Stimulated activated naive CD4-positive, alpha-beta T cell treated with Interleukin-2 at 50 U/mL for 16 hours (primary cell): ENCODE measurements at regions not wholly inside any gene's neighbourhood (a gene's known extent, or its start where the extent isn't known, plus 50 kb on each side); places are given as distances from the start of the nearest gene placed in this dataset.

ENCODE experiments used
- DNase-seq: peaks from one replicate; lab custom pipeline; 2025; lab: John Stamatoyannopoulos, UW

- no peak for DNase-seq
Measured at GRCh38 chr9:90948156-90948555, 146.5 kb downstream of the SYK start.

- no peak for DNase-seq
Measured at GRCh38 chr9:90950600-90950999, 149.0 kb downstream of the SYK start.

GRCh38 chr9:90953200-90953599, 151.6 kb downstream of the SYK start:
- no peak for DNase-seq

DNA sequence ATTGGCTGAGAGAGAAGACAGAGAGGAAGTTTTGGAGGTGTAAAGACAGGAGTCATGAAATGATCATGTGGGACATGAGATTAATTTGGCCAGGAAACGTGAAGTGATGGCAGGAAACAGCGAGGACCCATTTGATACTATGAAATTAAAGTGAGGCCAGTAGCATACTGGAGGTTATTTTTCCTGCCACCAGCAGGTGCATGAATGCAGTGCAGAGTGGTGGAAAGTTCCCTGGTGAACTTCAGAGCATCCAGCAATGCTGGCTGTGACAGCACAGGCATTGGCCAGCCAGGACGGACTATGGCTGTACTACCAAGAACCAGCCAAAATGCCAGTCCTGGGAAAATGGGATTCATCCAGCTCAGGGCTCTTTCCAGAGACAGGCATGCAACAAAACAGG, 152.2 kb downstream of the SYK start:
- no peak for DNase-seq

GRCh38 chr9:90956026-90956810, 154.6 kb downstream of the SYK start:
- DNase-seq, result no peak

DNA sequence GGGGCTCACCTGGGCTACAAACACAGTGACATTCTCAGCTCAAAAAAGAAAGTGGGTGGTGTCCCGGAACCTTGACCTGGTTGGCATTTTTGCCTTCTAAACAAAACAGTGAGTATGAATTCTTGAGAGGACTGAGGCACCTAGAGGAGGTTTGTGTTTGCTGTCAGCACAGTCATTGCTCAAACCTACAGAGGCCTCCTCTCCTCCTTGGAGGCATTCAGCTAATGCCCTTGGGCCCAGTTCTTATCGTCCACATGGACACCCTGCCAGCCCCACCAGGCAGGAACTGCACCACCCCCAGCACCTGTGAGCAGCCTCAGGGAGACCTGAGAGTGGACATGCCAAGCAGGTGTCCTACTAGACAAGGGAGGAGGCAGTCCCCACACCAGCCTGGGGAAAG, 156.7 kb downstream of the SYK start:
- no peak for DNase-seq

DNA sequence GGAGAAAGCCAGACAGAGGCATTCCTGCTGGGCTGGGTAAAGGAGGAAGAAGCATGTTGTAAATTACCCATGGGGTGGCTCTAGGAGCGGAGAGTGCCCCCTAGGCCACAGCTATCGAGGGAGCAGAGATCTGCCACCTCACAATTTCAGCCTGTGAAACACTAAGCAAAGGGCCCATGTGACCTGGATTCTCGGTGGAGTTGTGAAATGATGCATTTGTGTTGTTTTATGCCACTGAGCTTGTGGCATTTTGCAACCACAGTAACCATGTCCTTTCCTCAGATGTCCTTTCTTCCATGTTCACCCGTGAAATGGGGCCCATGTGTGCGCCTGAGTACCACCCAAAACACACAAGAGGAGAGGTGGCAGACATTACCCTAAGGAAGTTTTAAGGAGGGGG, 159.3 kb downstream of the SYK start:
- no peak for DNase-seq

DNA sequence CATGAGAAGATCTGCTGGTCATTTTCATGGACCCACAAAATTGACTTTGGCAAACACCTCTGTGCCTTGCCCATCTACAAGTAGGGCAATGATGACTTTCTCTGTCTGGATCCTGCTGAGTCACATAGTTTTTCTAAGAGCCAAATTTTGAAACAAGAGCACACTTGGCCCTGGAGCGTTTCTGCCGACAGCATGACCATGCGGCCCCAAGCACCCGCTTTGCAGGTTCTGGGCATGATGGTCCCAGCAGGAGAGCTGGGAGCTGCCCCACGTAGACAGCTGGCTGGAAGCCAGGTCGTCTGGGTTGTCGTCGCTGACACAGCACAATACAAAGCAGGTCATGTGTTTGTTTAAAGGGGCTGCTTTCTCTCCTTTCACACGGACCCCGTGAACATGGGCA, 159.8 kb downstream of the SYK start:
- DNase-seq, result no peak

- DNase-seq, result no peak
Measured at GRCh38 chr9:90964101-90965020, 162.7 kb downstream of the SYK start.

DNA sequence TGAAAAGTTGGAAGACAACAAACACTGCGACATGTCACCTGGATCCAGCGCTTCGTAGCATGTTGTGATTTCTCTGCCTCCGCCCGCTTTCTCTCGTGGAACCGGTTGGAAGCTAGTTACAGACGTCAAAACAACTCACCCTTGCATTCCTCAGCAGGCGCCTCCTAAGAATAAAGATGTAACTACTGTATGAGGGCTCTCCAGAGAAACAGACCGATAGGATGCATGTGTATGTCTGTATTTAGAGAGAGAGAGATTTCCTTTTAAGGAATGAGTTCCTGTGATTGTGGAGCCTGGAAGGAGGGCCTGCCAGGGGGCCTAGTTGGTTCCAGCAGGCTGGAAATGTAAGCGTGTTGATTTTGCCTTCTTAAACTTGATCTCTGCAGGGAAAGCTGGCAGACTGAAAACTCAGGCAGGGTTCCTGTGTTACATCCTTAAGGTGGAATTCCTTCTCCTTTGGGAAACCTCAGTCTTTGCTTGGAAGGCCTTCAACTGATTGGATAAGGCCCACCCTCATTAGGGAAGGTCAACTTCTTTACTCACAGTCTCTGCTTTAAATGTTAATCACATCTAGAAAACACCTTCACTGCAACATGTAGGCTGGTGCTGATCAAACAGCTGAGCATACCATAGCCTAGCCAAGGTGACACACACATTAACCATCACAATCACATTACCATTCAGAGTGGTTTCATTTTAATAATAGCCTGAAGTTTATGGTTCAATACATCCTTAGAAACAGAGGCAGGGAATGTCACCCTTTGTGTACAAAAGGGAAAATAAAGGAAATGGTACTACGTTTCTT, 163.8 kb downstream of the SYK start:
- no peak for DNase-seq

- no peak for DNase-seq
Measured at GRCh38 chr9:90966031-90966290, 164.3 kb downstream of the SYK start.

DNA sequence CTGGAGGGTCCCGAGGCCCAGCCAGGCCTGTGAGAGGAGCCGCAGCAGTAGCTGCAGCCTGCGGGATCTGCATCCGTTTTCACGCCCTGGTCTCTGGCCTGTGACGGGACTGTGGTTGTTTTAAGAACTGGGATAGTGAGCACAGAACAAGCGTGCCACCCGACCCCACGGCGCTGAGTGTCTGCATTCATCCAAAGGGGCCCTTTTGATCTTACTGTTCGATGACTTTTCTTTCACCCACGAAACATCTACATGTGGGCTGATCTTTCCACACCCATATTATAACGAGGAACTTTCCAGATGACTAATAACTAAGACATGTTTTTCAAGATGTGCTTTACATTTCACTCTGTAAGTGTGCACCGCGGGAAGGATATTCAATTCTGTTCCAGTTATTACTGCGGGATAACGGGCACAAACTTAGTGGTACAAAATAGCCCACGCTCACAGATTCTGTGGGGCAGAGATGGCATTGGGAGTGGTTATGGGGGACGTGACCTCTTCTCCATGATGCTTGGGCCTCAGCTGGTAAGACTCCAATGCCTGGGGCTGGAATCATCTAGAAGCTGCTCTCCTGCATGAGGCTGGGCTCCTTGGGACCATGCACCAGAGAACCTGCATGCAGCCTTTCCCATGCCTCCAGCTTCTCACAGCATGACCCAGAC, 165.0 kb downstream of the SYK start:
- DNase-seq, result peak; percentile 52

DNA sequence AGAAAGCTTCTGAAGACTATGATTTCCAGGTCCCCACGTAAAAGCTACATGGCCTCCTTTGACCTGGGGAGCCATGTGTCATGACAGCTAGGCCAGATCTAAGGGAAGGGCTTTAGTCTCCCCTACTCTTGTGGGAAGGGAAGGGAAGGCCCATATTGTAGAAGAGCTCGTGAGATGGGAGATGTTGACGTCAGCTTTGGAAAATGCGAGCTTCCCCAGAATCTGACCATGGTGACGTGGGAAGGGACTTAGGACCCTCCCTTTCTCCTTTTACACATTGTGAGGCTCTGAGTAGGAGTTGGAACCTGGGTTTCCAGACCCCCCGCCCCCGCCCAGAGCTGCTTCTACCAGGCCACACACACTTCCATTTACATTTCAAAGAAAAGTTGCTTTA, 165.5 kb downstream of the SYK start:
- no peak for DNase-seq

GRCh38 chr9:90969021-90969675, 167.5 kb downstream of the SYK start:
- no peak for DNase-seq

GRCh38 chr9:90970608-90971007, 169.0 kb downstream of the SYK start:
- no peak for DNase-seq

DNA sequence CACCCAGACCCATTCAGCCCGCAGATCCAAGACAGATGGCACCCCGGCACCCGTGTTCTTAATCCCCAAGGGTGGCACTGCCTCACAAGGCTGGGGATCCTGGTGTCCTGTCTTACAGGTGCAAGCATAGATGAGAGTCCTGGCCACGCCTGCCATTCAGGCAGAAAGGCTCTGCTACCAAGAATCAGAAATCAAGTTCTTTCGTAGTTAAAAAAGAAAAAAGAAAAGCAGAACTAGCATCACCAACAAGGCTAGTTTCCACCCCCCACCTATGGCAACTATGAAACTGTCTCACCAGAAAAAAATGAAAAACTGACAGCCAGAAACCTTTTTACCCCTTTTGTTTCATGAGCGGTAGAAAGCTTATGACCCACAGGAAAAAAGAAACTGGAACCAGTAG, 170.4 kb downstream of the SYK start:
- no peak for DNase-seq

DNA sequence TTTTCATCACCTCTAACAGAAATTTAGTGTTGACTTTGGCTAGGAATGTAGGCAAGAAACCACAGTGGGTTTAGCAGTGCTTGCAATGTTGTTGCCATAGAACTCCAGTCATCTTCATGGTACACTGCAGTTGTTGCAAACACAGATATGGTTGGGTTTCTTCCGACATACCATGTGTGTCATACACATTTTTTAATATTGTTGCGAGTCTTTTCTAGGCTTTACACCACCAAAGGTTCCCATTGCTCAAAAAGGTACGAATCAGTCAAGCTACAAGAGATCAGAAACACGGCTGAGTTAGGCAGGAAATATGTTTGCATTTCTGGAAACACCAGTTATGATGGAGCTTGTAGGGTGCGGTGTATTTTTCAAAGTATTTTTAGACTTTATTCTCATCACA, 172.4 kb downstream of the SYK start:
- no peak for DNase-seq

DNA sequence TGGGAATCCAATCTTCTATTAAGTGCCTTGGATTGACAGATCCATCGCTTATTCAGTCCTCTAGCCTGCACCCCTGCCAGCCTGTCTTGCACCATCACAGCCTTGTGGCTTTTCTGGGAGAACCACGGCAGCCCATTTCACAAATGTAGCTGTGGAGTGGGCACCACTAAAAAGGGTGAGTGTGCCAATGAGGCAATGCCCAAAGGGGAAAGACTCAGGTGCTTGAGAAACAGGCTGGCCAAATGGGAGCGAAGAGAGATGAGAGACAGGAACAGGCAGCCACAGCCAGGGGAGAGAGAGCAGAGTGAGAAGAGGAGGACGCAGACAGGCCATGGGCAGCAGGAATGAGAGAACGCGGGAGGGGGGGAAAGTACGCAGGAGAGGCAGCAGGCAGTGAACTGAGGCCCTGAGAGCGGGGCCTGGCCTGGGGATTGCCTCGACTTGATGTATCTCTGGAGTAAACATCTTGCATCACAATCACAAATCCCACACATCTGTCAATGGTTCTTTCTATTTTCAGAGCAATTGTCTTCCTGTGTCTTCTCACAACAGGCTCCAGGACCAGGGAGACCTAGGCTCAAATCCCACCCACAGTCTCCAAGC, 173.1 kb downstream of the SYK start:
- no peak for DNase-seq

DNA sequence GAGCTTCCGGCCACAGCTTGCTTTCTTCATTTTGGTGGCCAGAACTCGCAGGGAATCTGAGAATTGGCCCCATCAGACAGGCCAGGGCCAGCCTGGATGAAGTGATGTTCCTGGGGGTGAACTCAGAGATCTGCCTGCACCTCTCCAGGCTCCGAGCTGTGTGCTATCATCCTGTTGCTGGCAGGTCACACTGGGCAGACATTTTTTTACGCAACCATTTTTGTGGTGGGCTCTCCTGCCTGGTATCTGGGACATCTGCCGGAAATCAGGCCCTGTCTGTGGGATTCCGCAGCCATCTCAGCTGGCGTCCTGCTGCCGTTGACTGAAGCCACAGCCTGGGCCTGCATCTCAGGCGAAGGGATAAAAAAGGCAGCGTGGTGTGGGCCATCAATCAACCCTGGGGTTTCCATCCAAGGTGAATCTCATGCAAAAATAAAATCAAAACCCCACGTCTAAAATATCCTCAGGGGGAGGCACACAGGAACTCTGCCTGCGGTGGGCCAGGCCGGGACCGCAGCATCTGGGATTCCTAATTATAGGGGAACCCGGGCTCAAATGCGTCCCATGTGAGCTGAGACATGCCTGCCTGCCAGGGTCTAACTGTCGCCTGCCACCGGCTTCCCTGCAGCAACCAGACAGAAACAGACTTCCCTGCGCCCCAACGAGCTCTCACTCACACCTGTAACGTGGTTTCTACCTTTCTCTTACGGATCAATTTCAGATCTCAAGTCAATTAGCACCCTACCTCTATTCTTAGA, 174.3 kb downstream of the SYK start:
- DNase-seq, result no peak

DNA sequence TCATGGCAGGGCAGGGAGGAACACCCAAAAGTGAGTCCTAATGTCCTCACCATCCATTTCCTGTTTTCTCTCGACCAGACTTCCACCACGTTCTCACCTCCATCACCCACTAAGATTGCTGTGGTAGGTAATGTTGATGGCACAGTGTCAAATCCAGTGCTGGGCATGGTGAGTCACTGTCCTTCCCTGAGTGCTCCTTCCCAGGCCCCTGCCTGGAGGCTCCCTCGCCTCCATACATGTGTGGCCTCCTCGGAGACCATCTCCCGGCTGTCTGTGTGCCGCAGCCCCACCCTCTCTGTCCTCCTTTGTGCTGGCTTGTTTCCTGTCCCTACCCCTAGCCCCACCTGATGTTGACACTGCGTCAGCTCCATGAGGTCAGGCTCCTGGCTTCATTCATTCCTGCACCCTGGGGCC, 177.5 kb downstream of the SYK start:
- no peak for DNase-seq

GRCh38 chr9:90979639-90980038, 178.0 kb downstream of the SYK start:
- DNase-seq, result no peak
